ENCODE measurements at regions not wholly inside any gene's neighbourhood (a gene's known extent, or its start where the extent isn't known, plus 50 kb on each side); places are given as distances from the start of the nearest gene placed in this dataset.

DNA sequence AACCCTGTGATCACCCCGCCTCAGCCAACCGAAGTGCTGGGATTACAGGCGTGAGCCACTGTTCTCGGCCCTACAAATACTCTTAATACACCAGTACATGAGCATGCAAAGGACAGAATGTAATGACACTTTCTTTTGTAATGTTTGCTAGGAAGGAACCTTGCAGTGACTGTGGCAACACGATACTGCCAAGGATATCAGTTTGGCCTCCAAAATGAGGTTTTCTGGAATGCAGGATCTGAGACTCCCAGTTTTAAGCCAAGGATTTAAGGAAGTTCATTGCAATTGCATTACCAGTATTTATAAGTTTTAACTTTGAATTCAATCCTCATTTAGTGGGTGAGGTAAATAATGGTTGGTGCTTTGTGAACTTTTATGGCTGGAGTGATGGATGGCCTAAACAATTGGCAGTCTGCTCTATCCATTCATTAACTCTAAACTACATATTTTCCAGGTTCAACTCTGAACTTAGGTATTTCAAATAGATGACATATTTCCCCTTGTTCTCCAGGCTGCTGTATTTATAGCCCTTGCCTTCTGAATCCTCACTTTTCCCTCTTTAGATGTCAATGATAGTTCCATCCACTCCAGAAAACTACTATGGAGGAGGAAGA, 330.3 kb downstream of the C11orf87 start:
- no peak for DNase-seq

DNA sequence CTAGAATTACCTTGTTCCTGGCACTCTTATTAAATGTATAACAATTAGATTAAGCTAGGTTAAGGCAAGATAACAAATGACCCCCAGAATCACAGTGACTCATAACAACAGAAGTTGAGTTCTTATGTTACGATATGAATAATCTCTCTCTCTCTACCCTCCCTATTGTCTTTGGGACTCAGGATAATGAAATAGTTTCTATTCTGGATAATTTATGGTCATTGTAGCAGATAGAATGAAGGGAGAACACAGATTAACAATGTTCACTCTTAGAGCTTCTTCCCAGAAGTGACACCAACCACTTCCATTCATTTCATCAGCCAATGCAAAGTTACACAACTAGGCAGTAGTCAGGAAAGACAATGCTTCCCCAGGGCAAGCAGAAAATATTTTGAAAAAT, 334.5 kb downstream of the C11orf87 start:
- no peak for DNase-seq

DNA sequence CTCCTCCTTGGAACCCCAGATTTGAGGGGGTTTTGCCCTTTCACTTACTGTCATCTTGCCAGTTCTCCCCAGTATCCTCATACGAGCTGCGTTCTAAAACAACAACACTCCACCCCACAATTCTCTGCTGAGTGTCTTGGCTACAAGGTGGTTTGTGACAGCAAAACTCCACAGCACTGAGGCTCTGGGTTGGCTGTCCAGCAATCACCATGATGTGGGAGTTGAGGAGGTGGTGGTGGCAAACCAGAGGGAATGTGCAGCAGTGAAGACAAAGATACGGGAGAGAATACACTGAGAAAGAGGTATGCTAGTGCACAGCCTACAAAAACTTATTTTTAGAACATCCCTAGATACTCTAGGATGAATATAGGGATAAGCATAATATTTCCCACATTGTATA, 335.0 kb downstream of the C11orf87 start:
- no peak for DNase-seq

DNA sequence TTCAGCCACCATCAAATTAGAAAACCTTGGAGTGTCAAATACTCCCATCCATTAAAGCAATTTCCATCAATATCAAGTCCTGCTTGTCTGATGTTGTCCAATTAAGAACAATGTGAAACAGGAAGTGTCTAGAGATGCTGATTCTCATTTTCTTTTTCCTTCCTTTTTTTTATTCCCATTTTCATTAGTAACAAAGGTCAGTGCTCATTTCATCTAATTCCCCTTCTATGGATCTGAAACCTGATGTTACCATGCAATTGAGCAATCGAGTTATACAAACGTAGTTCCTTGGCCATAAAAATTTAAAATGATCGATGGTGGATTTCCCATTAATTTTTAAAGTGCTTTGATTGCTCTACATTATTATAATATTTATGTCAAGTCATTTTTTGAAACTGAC, 330.6 kb upstream of the ZC3H12C start:
- DNase-seq: no peak

DNA sequence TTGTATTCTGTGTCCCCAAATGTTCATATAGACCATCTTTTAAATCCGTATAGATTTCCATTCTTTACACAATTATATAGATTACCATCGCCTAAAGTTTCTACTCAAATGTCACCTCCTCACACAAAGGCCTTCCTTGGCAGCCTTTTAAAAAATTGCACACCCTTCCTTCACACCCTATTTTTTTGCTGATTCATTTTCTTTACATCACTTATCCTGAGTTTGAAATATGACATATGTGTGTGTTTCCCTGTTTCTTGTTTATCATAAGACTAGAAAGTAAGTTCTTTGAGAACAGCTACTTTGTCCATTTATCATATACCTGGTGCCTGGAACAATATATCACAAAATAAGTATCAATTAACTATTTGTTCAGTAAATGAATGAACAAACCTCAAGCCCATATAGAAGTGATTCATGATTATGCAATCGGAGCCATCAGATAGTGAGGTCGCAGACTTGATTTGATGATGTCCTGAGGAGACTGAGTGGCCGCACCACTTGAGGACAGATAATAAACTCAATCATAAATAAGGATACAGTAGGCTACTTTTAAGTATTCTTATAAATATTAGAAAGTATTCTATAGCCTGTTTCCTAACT, 327.4 kb upstream of the ZC3H12C start:
- DNase-seq: no peak

DNA sequence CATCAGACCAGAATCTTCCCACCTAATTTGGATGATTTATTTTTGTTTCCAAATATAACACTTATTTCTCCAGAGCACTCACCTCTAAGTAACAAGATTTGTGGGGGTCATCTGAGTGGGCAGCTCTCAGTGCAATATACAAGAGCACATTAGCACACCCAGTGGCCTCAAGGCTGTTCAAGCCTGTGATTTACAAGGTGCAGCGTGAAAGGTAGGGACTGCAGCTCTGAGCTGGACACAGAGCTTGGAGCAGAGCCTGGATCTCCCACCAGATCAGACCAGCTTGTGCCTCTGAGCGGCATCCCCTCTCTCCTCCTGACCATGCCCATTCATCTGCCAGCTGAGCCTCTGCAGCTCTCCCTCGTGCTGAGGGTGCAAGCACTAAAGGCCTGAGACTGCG, 323.3 kb upstream of the ZC3H12C start:
- DNase-seq: no peak

DNA sequence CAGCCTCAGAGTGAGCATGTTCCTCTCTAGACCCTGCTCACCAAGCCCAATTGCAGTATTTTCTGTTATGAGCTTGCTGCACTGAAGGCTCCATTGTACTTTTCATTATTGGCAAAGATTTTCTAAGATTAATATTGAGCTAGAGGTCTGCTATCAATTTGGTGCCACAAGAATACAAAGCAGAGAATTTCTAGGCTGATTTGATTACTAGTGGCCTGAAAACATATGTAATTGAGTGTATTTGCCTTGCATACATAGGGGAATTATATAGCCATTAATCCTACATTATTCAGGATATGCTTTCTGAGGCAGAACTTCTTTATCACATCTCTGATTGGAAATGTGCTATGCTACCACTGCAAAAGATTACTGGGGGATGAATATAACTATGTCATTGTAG, 322.9 kb upstream of the ZC3H12C start:
- DNase-seq: no peak

DNA sequence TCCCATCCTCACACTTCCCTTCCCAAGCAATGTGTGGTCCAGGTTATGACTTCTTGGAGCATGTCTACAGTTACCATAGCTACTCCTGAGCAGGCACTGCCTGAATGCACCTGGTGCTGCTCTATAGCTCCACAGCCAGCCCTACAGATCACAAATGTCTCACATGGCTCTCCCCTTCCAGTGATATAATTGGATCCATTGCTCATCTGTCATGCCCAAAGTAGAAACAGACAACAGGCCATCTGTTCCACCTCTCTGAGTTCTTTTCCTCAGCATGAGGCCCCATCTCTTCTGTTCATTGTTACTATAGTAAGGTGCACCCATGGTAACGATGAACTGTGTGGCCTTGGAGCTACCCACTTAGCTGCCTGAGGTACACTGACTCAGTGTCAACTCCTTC, 320.3 kb upstream of the ZC3H12C start:
- no peak for DNase-seq

DNA sequence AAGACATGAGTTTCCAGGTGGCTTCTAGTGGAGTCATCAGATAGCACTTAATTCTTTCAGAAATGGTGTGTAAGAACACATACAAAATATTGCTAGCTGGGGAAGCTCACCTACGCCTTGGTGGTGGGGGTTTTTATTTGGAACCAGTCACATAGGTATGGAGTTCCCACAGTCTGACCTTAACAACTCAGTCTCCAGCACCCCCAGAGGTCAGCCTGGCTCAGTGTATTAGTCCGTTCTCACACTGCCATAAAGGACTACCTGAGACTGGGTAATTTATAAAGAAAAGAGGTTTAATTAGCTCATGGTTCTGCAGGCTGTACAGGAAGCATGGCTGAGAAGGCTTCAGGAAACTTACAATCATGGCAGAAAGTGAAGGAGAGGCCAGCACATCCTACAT, 317.5 kb upstream of the ZC3H12C start:
- DNase-seq: no peak

DNA sequence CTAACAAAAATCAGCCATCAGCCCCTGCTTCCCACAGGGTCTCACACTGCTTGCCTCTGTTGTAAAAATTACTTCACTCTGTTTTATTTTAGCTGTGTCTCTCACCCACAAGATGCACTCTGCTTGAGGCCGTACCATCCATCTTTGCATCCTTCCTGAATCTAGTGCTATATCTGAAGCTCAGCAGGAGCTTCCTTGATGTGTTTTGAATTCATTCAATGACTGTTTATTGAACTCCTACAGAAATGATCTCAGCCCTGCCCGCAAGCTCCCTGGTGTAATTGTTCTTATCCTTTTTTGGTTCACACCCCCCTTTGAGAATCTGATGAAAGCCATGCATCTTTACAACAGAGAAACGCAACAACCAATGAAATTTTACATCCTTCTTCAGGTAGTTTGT, 310.2 kb upstream of the ZC3H12C start:
- DNase-seq: no peak

DNA sequence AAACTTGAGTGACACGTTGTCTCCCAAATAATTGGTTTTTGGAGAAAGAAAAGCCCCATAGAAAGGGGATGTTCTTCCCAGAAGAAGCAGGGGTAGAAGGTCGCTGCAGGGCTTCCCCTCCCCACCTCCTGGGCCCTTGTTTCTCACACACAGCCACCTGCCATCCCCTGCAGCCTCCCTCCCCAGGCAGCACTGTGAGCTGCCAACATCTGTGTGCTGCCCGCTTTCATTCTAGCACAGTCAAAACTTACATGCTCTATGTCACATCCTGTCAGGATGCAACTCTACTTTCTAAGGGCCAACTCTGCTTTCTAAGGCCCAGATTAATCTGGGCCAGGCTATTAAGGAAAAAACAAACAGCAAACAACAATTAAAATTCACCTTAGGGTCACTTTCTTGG, 309.4 kb upstream of the ZC3H12C start:
- DNase-seq: no peak

DNA sequence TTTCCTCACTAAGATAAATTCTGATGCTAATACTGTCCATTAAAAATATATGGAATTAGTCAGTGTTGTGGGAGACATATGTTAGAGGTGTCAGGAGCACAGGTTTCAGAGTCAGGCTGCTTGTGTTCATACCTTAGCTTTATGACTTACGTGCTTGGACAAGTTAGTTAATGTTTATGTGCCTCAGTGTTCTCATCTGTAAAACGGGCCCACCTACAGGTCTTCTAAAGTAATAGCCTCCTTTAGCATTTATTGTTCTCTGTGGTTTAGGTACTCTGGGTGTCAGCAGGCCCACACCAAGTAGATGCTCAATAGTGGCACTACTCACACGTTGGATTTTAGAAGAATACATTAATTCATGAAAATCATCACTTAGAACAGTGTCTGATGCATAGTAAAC, 308.7 kb upstream of the ZC3H12C start:
- DNase-seq: no peak

DNA sequence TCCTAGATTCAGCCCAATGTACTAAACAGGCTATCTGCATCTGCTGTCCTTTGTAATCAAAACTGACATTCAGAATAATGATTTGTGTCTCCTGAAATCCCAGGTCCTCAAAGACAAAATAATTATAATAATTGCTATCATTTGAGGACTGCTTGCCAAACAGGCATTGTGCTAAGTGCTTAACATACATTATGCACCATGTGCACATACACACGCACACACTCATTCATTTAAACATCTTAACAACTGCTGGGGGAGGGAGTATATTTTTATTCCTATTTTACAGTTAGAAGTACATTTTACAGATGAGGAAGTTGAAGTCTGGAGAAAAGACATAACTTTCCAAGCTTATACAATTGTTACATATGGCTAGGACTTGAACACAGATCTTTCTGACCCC, 308.0 kb upstream of the ZC3H12C start:
- DNase-seq: no peak

DNA sequence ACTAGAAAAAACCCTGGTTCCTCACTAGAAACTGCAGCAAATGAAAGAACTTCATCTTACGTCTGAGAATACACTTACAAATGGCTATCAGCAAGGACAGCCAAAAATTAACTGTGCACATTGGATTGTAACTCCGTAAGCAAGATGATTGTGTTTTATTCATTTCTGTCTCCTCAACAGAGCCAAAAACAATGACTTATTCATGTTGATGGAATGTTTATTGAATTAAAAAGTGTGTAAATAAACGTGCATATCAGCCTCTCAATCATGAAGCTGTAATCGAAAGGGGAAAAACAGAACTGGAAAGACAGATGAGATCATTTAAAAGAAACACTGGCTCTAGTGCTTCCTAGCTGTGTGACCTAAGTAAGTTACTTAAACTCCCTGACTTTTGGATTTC, 307.5 kb upstream of the ZC3H12C start:
- no peak for DNase-seq

DNA sequence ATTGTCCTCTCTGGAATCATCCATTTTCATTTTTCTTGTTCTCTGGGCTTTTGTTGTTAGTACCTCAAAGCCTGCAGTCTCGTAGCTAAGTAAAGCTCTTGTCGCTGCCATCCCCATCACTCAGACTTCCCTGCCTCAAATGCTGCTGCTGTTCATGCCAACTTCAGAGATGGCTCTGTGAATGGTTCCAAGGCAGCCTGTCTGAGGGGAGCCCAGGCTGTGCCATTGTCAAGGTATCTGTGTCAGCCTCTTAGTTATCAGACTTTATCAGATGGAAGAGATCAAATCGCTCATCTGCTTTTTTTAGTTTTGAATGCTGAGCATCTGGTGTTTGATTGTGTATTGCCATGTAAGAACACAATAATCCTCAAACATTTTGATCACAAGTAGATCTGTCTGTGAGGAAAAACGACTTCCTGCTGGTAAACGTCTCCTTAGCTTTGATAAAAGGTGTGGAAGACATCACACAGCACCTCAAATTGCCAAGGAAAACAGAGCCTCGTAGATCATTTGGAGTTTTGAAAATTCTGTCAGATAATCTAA, 304.2 kb upstream of the ZC3H12C start:
- no peak for DNase-seq

DNA sequence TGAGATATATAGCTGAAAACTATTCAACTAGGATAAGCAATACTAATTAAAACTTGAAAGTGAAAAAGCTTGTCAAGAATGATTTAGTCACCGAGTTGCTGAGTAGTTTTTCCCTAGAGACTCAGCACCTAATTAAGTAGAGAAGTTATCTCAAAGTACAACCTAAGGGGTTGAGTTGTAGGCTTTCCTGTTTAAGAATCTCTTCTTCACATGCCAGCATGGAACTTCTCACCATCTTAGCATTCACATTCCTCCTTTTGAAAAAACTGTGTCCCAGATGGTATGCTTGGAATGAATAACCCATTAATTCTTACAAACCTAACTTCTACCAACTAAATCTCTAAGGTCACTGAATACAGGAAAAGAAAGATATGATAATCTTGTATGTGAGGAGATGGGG, 303.3 kb upstream of the ZC3H12C start:
- DNase-seq: no peak

DNA sequence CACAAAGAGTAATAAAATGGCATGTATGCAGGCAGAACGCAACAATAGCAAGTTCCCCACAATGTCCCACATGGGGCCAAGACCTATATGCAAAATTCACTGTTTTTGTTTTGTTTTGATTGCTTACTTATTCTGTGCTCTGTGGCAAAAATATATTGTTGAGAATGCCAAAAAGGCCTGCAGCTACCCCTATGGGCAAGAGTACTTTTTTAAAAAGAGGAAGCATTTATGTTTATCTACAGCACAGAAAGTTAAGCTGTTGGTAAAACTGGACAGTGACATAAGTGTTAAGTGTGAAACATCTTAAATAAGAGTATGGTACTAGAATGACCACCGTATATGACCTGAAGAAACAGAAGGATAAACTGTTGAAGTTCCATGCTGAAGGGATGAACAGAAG, 301.9 kb upstream of the ZC3H12C start:
- no peak for DNase-seq

DNA sequence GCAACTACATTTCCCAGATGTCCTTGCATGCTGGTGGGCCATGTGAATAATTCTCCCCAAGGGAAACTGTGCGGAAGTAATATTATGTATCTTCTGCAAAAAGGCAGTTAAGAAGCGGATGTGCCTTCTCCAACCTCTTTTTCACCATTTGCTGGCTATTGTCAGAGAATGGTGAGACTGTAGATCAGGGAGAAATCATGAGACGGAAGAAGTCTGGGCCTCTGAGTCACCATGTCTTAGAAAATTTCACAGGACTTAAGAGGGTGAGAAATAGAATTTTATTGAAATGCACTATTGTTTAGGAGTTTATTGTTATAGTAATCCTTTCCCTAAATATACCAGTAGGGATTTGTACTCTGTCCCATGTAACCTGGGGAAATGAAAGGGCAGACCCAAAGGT, 298.7 kb upstream of the ZC3H12C start:
- DNase-seq: no peak

DNA sequence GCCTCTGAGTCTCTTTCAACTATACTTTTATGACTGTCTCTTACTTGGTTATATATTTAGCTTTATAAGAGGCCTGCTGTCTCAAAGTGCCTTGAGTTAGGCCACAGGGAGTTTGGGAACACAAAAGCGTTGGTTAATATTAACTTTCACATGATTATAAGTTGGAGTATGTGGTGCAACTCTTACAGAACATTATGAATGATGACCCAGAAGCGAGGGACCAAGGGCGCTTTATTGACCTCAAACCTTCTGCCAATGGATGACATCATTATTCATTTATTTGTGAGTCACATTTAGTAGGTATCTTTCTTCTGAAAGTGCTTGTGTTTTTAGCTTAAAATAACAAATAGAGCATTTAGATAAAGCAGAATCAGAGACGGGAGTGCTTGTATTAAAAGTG, 298.0 kb upstream of the ZC3H12C start:
- DNase-seq: no peak

DNA sequence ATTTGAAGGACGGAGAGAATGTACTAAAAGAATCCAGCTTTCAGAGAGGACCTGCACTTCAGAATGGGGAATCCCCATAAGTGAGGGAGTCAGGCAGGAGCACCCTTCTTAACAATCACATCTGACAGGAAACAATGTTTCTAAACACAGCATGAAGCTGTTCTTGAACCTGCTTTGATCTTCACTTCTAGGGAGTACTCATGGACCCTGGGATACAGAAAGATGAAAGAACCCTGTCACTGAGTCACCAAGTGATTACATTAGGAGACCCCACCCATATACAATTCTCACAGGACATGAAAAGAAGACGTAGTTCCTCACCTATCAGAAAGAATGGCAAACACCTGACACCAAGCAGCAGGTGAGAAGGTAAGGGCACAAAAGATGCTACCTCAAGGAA, 296.9 kb upstream of the ZC3H12C start:
- no peak for DNase-seq

DNA sequence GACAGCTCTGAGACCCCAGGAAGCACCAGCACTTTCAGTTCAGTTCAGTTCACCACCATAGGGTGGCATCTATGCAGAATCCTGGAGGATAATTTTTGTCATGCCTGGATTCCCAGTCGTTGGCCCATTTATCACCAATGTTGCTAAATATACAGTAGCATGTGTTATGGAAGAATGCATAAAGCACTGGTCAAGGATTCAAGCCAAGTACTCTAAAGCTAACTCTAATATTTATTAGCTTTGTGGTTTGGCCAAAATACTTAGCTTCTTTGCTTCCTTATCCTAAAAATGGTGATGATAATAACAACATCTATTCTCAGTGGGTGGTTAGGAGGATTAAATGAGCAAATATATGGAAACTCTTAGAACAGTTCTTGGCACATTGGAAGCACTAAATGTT, 294.7 kb upstream of the ZC3H12C start:
- DNase-seq: no peak

DNA sequence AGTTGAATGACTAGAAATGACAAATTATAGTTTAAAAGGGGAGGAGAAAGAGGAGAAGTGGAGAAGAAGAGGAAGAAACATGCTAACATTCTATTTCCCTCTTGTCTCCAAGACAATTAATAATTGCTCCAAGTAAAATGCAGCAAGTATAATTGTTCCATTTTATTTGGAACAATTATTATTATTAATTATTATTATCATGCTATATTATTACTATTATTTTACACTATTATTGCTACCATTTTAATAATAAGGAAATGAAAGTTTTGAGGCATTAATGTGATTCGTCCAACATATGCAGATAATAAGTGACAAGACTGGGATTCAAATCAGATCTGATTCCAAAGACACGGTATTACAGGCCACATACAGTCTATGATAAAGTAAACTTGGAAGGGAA, 293.6 kb upstream of the ZC3H12C start:
- no peak for DNase-seq

DNA sequence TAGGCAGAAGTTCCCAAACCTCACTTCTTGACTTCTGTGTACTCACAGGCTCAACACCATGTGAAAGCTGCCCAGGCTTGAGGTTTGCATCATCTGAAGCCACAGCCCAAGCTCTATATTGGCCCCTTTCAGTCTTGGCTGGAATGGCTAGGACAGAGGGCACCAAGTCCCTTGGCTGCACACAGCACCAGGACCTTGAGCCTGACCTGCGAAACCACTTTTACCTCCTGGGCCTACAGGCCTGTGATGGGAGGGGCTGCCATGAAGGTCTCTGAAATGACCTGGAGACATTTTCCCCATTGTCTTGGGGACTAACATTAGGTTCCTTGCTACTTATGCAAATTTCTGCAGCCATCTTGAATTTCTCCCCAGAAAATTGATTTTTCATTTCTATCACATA, 288.3 kb upstream of the ZC3H12C start:
- DNase-seq: no peak

DNA sequence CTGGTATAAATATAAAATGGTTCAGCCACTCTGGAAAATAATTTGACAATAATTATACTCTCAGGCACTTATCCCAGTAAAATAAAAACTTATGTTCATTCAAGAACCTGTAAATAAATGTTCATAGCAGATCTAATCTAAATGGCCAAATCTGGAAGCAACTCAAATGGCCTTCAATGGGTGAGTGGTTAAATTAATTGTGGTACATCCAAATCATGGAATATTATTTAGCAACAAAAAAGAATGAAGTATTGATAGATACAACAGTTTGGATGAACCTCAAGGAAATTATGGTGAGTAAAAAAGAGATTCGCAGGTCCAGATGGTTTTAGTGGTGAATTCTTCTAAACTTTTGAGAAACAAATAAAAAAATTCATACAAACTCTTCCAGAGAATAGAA, 287.0 kb upstream of the ZC3H12C start:
- no peak for DNase-seq

DNA sequence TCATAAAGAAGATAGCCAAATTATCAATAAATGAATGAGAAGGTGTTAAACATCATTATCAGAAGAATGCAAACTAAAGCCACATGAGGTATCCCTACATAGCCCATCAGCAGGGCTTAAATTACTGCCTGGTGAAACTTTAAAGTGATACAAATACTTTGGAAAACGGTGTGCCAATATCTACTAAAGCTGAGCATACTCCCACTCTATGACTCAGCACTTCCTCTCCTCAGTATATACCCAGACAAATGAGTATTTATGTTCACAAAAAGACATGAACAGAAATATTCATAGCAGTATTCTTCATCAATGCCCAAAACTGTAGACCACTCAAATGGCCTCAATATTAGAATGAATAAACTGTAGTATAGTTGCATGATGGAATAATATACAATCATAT, 284.6 kb upstream of the ZC3H12C start:
- DNase-seq: no peak
